HS-27A (cell line): ENCODE measurements at regions not wholly inside any gene's neighbourhood (a gene's known extent, or its start where the extent isn't known, plus 50 kb on each side); places are given as distances from the start of the nearest gene placed in this dataset.
"Not testable (repeated sequence)": the region's sequence is repeated elsewhere in the genome, so short reads cannot be mapped to it uniquely, and the experiment has no call there.

ENCODE experiments used
- DNase-seq: peaks from one replicate; pipeline ENCODE4 v3.0.0-alpha.2; 2012; ENCODE audit warnings: low read depth, missing footprints

DNA sequence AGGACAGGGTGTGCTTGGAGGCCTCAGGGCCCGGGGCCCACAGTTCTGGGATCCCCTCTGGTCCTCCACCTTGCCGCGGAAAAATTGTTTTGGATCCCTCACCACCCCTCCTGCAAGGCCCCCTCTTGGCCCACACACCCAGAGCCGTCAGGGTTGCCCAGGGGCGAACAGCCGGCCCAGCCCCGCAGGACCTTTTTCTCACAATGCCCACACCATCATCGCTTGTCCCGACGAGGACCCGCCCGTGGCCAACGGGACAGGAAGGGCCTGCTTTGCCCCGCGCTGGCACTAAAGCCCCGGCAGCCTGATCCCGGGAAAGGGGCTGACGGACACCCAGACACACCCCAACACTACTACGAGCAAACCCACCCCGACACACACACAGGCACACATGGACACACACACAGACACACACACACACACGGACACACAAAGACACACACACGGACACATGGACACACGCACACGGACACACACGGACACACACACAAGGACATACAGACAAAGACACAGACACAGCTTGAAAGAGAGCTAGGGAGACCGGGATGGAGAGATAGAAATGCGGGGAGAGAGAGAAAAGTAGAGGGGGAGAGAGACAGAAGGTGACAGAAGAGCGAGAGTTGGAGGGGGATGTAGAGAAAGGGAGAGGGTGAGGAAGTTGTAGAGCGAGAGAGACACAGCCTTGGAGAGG lies 1493.5 kb upstream of the DEFB115 start:
- DNase-seq = no peak

DNA sequence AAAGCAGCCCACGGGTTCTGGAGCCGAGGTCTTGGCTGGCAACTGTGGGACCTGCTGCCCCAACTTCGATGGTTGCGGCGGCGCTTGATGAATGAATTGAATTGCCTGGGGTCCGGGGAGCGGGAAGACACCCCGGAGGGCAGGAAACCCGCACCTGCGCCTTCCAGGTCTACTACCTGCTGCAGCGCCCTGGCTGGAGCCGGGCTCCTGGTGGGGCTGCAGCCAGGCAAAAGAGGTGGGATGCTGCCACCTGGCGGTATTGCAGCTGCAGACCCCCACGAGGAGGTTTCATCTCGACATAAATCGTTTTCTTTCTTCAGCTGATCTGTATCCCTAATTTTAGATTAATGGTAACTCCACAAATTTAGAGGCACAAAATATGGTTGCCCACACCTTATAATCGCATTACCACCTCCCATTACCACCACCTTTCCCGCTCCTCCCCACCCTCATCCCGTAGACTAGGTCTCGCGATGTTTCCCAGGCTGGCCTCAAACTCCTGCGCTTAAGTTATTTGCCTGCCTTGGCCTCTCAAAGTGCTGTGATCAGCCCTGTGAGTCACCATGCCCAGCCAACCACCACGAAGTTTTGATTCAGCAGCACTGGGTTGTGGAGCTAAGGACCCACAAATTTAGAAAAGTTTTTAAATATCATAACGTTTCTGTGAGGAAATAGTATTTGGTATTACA lies 1492.4 kb upstream of the DEFB115 start:
- not testable (repeated sequence) for DNase-seq

DNA sequence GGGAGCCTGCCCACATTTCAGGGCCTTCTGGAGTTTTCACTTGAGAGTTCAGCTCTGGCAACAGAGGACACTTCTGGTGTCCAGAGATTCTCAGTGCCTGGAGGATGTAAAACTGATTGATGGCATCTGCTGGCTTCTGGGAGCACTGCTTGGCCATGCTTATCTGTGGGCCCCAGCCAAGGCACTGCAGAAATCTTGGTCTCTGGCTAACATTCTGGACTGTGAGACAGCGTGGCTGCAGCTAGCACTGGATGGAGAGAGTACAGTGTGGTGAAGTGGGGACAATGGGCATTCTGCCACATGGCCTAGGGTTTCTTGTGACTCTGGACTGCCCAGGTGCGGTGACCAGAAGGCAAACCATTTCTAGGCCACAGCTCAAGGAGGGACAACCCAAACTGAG lies 1479.4 kb upstream of the DEFB115 start:
- not testable (repeated sequence) for DNase-seq

DNA sequence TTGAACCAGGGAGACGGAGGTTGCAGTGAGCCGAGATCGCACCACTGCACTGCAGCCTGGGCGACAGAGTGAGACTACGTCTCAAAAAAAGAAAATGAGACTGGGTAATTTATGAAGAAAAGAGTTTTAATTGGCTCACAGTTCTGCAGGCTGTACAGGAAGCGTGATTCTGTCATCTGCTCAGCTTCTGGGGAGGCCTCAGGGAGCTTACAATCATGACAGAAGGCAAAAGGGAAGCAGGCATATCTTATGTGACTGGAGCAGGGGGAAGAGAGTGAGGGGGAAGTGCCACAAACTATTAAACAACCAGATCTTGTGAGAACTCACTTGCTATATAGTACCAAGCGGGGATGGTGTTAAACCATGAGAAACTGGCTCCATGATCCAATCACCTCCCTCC lies 1476.2 kb upstream of the DEFB115 start:
- DNase-seq = not testable (repeated sequence)

DNA sequence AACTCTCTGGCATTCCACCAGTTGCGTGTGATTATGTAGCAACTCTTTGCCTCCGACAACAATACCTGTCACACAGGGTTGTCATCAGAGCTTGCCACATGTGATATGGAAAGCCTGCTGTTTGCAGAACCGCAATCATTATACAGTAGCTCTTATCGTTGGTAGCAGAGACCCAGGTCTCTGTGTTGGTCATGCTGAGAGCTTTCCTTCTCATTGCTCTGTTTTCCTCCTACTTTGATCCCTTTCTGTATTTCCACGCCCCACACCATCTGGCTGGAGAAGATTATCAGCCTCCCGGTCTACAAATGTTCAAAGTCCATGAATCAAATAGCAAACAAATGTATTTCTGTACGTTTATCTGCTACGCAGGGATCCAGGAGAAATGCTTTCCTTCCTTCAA lies 1475.6 kb upstream of the DEFB115 start:
- DNase-seq = not testable (repeated sequence)

DNA sequence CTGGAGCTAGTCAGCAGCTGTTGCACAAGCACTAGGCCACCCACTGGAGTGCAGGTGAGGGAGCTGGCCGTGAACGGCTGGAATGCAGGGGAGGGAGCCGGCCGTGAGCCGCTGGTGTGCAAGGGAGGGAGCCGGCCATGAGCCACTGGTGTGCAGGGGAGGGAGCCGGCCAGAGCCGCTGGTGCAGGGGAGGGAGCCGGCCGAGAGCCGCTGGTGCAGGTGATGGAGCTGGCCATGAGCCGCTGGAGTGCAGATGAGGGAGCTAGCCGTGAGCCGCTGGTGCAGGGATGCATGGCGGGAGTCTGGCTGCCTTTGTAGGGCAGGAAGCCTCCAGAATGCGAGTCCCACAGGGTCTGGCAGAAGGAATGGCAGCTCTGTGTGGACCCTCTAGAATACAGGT lies 1470.0 kb upstream of the DEFB115 start:
- DNase-seq = not testable (repeated sequence)

DNA sequence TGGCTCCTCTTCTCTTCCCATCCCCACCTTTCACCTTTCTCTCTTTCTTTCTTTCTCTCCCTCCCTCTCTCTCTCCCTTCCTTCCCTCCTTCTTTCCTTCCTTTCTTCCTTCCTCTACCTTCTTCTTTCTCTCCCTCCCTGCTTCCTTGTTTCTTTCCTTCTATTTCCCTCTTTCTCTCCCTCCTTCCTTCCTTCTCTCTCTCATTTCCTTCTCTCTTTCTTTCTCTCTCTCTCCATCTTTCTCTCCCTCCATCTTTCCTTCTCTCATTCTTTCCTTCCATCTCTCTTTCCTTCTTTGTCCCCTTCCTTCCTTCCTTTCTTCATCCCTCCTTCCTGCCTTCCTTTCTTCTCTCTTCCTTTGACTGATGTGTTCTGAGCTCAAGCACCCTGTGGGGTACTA lies 1467.0 kb upstream of the DEFB115 start:
- no peak for DNase-seq

DNA sequence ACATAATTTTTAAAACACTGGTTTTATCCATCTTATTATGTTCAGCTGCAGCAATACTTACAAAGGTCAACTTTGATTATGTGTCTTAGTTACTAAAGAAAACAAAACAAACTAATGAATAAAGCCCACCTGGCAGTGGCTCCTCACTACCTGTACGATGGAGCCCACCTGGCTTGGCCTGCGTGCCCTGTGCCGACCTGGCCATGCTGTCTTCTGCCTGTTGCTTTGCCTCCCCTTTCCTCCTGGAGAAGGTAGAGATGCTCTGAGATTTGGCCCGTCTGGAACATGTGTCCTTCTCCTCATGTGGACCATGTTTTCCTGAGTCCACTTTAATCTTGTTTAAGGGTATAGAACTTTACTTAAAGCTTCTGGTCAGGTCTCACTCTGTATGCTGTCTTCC lies 1426.0 kb upstream of the DEFB115 start:
- DNase-seq = not testable (repeated sequence)

DNA sequence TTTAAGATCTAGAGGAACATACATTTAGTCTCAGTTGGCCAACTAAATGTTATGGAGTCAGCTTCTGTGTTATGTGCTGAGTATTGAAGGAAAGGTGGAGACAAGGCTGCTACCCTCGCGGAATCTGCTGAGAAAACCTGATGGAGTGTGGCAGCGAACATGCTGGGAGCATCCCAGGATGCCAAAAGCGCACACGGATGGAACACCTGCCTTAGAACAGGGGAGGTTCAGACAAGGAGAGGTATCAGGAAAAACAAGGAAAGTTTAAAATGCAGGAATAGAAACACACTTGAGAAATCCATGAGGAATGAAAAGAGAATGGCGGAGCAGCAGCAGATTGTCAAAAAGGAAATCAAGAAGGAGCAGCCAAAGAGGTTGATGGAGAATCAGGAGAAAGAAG lies 1389.5 kb upstream of the DEFB115 start:
- not testable (repeated sequence) for DNase-seq

DNA sequence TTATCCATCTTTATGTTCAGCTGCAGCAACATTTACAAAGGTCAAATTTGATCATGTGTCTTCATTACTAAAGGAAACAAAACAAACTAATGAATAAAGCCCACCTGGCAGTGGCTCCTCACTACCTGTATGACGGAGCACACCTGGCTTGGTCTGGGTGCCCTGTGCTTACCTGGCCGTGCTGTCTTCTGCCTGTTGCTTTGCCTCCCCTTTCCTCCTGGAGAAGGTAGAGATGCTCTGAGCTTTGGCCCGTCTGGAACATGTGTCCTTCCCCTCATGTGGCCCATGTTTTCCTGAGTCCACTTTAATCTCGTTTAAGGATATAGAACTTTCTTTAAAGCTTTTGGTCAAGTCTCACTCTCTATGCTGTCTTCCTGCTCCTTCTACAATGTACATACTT lies 1388.8 kb upstream of the DEFB115 start:
- DNase-seq = not testable (repeated sequence)

DNA sequence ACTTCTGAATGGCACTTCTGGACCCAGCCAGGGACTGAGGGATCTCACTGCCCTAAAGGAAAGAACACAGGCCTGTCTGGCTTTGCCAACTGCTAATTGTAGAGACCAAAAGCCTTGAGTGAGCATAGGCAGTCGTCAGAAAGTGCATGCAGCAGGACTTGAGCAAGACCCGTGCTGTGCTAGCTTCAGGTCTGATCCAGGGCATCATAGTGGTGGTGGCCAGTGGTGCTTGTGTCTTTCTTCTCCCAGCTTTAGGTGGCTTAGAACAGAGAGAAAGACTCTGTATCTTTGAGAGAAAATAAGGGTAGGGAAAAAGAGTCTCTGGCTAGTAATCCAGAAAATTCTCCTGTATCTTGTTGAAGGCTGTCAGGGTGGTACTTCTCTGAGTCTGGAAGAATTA lies 1385.6 kb upstream of the DEFB115 start:
- DNase-seq = not testable (repeated sequence)

DNA sequence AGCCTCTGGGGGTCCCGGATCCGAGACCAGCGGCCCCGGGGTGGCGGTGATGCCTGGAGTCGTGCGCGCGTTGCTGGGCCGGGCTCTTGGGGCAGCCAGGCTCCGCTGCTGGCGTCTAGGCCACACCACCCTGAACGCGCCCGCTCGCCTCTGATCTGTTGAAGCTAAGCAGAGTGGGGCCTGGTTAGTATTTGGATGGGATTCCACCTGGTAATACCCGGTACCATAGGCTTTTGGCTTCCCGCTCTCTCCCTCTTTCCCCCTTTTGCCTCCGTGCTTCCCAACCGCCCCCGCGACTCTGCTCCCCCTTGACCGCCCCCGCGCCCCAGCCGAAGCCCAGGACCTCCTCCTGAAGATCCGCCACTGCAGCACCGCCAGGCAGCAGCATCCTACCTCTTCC lies 1383.5 kb upstream of the DEFB115 start:
- peak; percentile 1 for DNase-seq

DNA sequence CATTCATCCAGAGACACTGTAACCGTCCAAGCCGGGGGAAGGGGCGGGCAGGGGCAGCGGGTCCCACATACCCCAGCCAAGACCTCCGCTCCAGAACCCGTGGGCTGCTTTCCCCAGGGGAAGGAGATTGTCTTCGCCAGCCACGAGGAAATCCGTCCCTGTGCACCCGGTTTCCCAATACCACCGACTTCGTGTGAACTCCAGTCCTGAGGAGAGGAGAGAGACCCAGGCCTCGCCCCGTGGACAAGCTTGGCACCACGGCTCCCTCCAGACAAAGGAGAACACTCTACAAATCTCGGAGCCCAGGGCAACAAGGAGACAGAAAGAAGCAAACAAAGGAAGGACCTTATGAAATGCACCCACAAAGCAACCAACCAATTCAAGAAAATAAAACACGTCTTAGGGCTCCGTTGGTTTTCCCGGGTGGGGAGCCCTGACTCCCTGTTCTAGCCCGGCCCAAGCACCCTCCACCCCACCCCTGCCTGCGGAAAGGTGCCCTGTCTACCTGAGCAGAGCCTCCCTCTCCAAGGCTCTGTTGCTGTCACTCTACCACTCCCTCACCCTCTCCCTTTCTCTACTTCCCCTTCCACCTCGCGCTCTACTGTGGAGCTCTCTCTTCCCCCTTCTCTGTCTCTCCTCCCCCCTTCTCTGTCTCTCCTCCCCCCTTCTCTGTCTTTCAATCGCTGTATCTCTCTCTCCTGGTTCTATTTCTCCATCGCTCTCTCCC lies 1382.8 kb upstream of the DEFB115 start:
- DNase-seq = no peak

DNA sequence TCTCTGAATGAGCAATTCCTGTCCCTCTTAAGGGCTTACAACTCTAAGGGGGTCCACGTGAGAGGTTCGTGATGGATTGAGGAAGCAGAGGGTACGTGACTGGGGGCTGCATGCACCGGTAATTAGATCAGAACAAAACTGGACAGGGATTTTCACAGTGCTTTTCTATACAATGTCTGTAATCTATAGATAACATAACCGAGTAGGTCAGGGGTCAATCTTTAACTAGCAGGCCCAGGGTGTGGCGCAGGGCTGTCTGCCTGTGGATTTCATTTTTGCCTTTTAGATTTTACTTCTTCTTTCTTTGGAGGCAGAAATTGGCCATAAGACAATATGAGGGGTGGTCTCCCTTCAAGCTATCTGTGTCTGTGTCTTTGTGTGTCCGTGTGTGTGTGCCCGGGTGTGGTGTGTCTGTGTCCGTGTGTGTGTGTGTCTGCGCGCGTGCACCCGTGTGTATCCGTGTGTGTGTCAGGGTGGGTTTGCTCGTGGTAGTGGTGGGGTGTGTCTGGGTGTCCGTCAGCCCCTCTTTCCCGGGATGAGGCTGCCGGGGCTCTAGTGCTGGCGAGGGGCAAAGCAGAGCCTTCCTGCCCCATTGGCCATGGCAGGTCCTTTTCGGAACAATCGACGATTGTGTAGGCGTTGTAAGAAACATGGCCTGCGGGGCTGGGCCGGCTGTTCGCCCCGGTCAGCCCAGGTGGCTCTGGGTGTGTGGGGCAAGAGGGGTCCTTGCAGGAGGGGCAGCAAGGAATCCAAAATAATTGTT lies 1382.0 kb upstream of the DEFB115 start:
- not testable (repeated sequence) for DNase-seq

DNA sequence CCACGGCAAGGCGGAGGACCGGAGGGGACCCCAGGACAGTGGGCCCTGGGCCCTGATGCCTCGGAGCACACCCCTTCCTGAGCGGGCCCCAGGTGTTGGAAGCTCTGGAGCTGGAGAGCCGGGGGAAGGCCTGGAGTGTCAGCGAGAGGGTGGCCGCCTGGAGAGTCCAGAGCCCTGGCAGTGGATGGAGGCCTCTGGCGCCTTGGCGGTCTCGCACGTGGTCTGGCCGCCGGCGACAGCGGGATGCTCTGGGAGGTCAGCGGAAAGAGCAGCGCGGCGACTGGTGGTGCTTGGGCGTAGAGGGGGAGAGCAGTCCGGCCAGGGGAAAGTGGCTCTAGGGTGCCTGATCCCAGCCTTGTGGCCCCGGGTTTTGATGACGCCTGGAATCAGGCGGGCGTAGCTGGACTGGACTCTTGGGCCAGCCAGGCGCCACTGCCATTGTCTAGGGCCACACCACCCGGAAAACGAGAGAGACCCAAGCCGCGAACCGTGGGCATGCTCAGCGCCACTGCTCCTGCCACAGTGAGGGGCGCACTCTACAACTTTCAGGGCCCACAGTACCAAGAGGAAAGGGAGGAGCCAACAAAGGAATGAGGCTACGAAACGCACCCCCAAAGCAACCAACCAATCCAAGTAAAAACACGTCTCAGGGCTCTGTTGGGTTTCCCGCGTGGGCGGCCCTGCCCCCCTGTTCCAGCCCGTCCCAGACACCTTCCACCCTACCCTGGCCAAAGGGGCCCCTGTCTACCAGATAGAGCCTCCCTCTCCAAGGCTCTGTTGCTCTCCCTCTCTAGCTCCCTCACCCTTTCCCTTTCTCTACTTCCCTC lies 1381.2 kb upstream of the DEFB115 start:
- DNase-seq = not testable (repeated sequence)

DNA sequence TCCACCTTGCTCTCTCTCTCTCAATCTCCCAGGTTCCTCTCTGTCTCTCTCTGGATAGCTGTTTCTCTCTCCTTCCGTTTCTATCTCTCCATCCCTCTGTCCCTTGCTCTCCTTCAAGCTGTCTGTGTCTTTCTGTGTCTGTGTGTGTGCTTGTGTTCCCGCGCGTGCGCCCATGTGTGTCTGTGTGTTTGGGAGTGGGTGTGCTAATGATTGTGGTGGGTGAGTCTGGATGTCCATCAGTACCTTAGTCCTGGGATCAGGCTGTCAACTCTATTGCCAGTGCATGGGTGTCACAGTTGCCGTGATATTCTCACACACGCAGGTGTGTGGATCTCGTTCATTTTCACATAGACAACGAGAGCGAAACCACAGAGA lies 1380.6 kb upstream of the DEFB115 start:
- no peak for DNase-seq

DNA sequence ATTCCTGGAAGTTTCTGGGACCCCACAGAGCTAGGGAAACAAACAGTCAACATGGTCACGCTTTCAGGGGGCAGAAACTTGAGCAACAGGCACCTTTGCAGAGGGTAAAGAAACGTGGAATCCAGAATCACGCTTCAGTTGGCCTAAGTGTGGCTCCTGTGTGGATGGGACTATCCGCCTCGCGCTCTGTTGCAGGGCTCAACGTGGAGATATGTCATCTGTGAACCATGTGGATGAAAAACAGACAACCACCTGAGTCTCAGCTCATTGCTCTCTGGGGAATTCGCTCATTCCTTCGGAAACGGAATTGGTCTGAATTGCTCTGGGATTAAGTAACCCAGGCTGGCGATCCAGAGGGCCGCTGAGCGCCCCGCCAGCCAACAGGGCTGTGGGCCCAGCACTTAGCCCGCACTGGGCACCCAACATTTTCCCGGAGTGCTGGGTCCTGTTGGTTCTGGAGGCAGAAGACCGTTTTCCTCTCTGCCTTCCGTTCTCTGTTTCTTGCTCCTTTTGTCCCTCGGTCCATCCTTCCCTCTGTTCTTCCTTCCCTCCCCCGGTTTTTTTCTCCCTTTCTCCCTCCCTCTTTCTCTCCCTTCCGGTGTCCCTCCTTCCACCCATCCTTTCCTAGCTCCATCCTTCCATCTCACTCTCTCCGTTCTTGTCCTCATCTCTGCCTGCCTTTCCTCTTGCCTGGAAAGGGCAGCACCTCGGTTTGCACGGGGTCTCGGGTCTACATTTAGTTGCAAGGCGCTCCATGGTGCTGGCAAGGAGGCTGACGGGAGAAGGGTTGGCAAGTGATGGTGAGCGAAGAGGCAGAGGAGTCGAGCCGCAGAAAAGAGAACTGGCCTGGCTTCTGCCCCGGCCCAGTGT lies 1379.8 kb upstream of the DEFB115 start:
- DNase-seq = not testable (repeated sequence)

DNA sequence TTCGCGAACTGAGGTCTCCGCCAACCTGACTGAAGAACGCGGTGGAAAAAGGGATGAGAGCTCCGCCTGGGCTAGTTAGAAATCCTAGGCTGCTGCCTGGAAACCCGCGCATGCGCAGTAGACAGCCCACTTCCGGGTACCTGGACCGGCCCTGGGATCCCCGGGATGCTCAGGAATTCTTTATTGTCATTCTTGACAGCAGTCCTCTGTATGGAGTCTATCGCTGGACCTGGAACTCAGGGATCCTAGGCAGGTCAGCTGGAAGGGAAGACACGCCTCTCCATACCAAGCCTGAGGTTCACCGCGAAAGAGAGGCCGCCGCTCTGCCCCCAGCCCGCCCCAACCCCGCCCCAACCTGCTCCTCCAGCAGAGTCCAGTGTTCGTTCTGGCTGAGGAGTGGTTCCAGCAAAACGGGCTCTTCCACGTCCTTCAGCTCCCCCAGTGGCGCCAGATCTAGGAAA lies 1379.2 kb upstream of the DEFB115 start:
- DNase-seq = no peak

DNA sequence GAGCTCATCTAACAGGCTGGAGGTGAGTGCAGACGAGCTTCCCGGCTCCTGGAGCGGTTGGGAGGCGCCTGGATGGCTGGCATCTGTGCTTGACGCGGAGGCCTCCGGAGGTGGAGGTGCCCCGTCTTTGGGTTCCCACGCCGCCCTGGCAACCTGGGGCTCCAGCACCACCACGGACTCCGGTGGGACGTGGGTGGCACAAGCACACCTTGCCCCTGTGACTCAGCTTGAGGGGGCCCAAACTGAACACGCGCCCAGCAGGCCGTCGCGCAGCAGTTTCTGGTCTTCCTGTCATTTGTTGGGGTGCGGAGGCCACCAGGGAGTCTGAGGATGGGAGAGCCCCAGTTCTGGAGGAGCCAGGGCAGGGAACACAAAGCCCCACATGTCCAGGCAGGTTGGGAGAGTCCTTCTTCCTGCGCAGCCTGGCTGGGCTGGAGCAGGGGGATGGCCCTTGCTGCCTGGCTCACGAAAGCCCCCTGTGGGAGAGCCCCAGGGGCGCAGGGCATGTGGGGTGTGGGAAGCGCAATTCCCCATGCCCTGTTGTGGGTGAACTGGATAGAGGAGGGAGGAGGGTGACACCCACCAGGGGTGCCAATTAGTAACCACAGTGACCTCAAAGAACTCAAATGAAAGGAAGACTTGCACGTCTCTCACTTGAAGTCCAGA lies 1378.6 kb upstream of the DEFB115 start:
- no peak for DNase-seq

DNA sequence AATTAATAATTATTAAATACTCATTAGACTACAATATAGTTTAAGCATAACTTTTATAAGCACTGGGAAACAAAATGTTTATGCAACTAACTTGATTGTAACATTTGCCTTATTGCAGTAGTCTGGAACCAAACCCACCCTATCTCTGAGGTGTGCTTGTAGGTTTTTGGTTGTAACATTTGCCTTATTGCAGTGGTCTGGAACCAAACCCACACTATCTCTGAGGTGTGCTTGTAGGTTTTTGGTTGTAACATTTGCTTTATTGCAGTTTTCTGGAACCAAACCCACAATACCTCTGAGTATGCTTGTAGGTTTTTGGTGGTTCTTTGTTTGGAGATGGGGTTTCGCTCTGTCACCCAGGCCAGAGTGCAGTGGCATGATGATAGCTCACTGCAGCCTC lies 1376.4 kb upstream of the DEFB115 start:
- not testable (repeated sequence) for DNase-seq
